Transverse colon (tissue), 4 donors: ENCODE measurements at regions not wholly inside any gene's neighbourhood (a gene's known extent, or its start where the extent isn't known, plus 50 kb on each side); places are given as distances from the start of the nearest gene placed in this dataset.

Source experiments
- CTCF ChIP-seq, 5 experiments: fragments of 200-600 bp in 3 of 5; fragments of 450-650 bp in 2 of 5; sonication (generic) in 3 of 5; IDR thresholded peaks; 1 replicate in 2 of 5; 2 replicates in 3 of 5; pipeline ENCODE4 v1.5.1; 2016 to 2017; ENCODE audit warnings: antibody characterized with exemption in 5 of 5, inconsistent platforms in 3 of 5, mild to moderate bottlenecking in 2 of 5, moderate library complexity in 1 of 5
- EP300 ChIP-seq: sonication (generic); formaldehyde crosslinking; IDR thresholded peaks from one replicate; pipeline ENCODE4 v1.6.1; 2017; ENCODE audit warnings: antibody characterized with exemption, low read depth
- POLR2A ChIP-seq: fragments of 450-650 bp; IDR thresholded peaks from one replicate; pipeline ENCODE4 v1.6.1; 2016; ENCODE audit warnings: antibody characterized with exemption, mild to moderate bottlenecking, moderate library complexity
- POLR2AphosphoS5 ChIP-seq, 3 donors: sonication (generic); formaldehyde crosslinking; IDR thresholded peaks; one replicate each; pipeline ENCODE4 v1.6.1; 2016; ENCODE audit warnings: antibody characterized with exemption in 3 of 3

GRCh38 chr1:218813237-218813636, 360.4 kb upstream of the LYPLAL1 start:
- TF ChIP-seq CTCF (IDR thresholded peaks at IDR 0.05) (no peak), POLR2A (no peak), EP300 (no peak), POLR2AphosphoS5 (IDR thresholded peaks at IDR 0.05) (no peak)
